GM12892 (cell line): ENCODE measurements at regions not wholly inside any gene's neighbourhood (a gene's known extent, or its start where the extent isn't known, plus 50 kb on each side); places are given as distances from the start of the nearest gene placed in this dataset.

Experiments
- DNase-seq: peaks from one replicate; pipeline ENCODE4 v3.0.0; 2011; ENCODE audit not compliant: insufficient read length
- FAIRE-seq: peaks from 2 replicates; lab custom pipeline; 2011; peaks lifted over from hg19 to GRCh38; lab: Jason Lieb, UNC
- POLR2A ChIP-seq: IDR thresholded peaks from 2 replicates; pipeline ENCODE4 v1.6.1; 2011; ENCODE audit warnings: low read depth, low read length, control low read depth
- POLR2AphosphoS5 ChIP-seq: IDR thresholded peaks from 2 replicates; pipeline ENCODE4 v1.6.1; 2011; ENCODE audit warnings: low read depth, low read length, control low read depth
- TAF1 ChIP-seq: IDR thresholded peaks from 2 replicates; pipeline ENCODE4 v1.6.1; 2011; ENCODE audit warnings: low read depth, mild to moderate bottlenecking, control low read depth, low read length, borderline replicate concordance

- FAIRE-seq (no peak), DNase-seq (no peak)
- TF ChIP-seq TAF1 = no peak
Measured at GRCh38 chr1:232300466-232300865, 329.5 kb downstream of the SIPA1L2 start.

DNA sequence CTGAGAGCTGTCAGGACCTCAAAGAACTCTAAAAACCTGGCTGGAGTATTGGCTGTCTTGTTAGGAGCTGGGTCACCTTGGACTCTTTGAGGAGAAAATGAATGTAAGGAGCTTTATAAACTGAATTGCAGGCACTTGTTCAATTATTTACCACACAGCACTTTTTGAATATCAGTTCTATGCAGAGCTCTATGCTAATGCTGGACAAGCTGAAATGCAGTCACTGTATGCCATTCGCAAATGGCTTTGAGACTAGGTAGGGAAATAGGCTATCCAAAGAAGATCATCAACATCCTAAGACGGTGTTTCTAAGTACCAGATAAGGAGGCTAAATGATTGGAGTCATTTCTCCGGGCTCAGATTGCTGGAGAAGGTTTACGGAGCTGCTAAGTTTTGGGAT, 333.5 kb downstream of the SIPA1L2 start:
- DNase-seq (no peak), FAIRE-seq (no peak)
- no peak for TF ChIP-seq POLR2AphosphoS5
- TF ChIP-seq TAF1 = no peak
- no peak for TF ChIP-seq POLR2A

- FAIRE-seq = no peak
Measured at GRCh38 chr1:232293361-232293760, 336.6 kb downstream of the SIPA1L2 start.

GRCh38 chr1:232292818-232293217, 337.1 kb downstream of the SIPA1L2 start:
- no peak for TF ChIP-seq POLR2A
- no peak for TF ChIP-seq TAF1
- no peak for TF ChIP-seq POLR2AphosphoS5
- FAIRE-seq = no peak
- DNase-seq = no peak

More at GRCh38 chr1:232293361-232293760, 336.6 kb downstream of the SIPA1L2 start:
- no peak for TF ChIP-seq TAF1
- no peak for TF ChIP-seq POLR2A
- TF ChIP-seq POLR2AphosphoS5 = no peak
- no peak for DNase-seq

DNA sequence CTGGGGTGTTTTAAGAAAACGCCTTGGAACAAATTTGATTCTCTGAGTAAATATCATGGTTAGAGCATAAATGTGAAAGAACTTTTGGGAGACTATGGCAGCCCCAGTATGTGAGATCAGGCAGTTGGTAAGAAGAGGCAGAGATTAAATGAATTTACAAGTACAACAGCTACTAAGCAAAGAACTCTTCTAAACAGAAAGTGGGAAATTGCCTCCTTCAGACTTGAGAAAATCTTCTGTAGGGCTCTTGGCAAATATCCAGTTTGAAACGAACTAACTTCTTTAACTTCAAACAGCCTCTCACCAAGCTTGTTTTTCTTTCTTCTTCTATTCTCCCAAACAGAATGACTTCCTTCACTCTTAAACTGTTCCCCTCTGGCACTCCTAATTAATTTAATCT, 337.7 kb downstream of the SIPA1L2 start:
- no peak for DNase-seq
- FAIRE-seq = no peak
- TF ChIP-seq TAF1 = no peak

- FAIRE-seq = no peak
- no peak for DNase-seq
Measured at GRCh38 chr1:232291681-232292080, 338.3 kb downstream of the SIPA1L2 start.

GRCh38 chr1:232291261-232291660, 338.7 kb downstream of the SIPA1L2 start:
- FAIRE-seq (no peak), DNase-seq (no peak)
- TF ChIP-seq POLR2A = no peak
- no peak for TF ChIP-seq TAF1
- no peak for TF ChIP-seq POLR2AphosphoS5

More at GRCh38 chr1:232291681-232292080, 338.3 kb downstream of the SIPA1L2 start:
- TF ChIP-seq TAF1 = no peak
- TF ChIP-seq POLR2AphosphoS5 = no peak
- no peak for TF ChIP-seq POLR2A

DNA sequence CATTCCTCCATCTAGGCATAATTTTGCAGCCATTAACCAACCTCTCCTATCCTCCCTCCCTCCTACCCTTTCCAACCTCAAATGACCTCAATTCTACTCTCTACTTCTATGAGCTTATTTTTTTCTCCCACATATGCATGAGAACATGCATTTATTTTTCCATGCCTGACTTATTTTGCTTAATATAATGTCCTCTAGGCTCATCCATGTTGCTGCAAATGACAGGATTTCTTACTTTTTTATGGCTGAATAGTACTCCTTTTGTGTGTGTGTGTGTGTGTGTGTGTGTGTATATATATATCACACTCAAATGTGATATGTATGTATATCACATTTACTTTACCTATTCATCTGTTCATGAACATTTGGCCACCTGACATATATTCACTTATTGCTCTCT, 339.4 kb downstream of the SIPA1L2 start:
- no peak for DNase-seq
- no peak for TF ChIP-seq POLR2AphosphoS5
- no peak for TF ChIP-seq TAF1
- no peak for TF ChIP-seq POLR2A
- no peak for FAIRE-seq

DNA sequence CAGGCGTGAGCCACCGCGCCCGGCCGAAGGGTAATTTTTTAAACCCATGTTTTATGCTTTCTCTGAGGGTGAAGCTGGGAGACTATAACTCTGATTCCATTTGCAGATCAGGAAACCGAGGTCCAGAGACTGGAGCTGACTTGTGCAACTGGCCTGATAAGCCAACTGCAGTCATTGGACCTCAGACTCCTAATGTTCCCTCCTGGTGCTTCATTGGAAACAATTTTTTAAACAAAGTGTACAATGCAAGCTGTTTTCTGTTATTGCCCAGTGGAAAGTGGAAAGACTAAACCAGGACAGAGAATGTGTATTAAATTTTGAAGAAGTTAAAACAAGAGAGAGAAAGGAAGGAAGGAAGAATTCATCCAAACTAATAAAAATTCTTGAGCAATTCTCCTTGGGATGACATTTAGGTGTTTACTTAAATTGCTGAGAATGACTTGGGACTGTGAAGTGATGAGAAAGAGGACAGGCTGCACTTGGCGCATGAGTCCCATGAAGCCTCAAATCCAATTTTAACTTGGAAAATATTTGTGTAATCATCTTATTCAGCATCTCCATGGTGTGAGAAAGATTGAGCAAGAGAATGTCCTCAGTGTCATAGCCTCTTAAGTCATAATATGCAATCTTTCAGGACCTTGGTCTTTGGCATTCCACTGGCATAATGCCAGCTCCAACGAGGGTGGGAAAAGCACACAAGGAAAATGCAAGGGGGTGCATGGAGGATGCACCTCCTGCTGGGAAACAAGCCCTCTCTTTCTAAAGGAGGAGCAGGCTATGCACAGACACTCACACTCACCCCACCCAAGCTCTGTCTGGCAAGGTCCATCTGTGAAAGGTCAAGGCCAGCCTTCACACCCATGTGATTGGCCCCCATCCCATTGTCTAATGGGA, 342.0 kb downstream of the SIPA1L2 start:
- FAIRE-seq = no peak
- no peak for DNase-seq
- TF ChIP-seq POLR2AphosphoS5 = no peak
- TF ChIP-seq TAF1 = no peak
- no peak for TF ChIP-seq POLR2A

- FAIRE-seq (no peak), DNase-seq (no peak)
- TF ChIP-seq POLR2A (no peak), TAF1 (no peak), POLR2AphosphoS5 (no peak)
Measured at GRCh38 chr1:232285138-232285537, 344.8 kb downstream of the SIPA1L2 start.

- TF ChIP-seq TAF1 (no peak), POLR2A (no peak), POLR2AphosphoS5 (no peak)
- DNase-seq = no peak
- no peak for FAIRE-seq
Measured at GRCh38 chr1:232283864-232284263, 346.1 kb downstream of the SIPA1L2 start.

DNA sequence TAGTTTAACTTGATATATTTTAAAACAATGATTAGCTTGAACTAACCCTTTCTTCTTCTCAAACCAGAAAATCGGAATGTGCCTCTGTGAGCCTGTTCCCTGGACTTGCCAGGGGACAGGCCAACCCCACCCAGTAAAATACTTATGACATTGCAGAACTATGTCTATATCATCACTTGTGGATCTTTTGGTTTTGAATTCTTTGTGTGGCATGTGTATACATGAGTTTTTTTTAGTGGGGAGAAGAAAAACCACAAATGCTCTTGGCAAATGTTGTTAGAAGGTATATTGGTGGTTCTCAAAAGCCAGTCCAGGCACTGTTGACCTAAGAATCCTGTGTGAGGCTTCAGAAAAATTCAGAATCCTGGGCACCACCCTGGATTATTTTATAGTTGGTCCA, 347.4 kb downstream of the SIPA1L2 start:
- TF ChIP-seq POLR2AphosphoS5 (no peak), POLR2A (no peak), TAF1 (no peak)
- DNase-seq (no peak), FAIRE-seq (no peak)
